PC-3 (cell line): ENCODE measurements at regions not wholly inside any gene's neighbourhood (a gene's known extent, or its start where the extent isn't known, plus 50 kb on each side); places are given as distances from the start of the nearest gene placed in this dataset.

Source experiments
- CTCF ChIP-seq: fragments of 300-600 bp; sonication (generic); conservative IDR thresholded peaks from 2 replicates; pipeline ENCODE4 v1.5.1; 2017; ENCODE audit warnings: antibody characterized with exemption, low read depth, mild to moderate bottlenecking, low read length
- EZH2 ChIP-seq: fragments of 300-600 bp; sonication (generic); IDR thresholded peaks from one replicate; pipeline ENCODE4 v1.6.1; 2017; ENCODE audit warnings: antibody characterized with exemption, mild to moderate bottlenecking, low read length; ENCODE audit not compliant: unreplicated experiment

GRCh38 chr14:51185180-51185579 is 54.9 kb upstream of the TMX1 start:
- TF ChIP-seq EZH2 (no peak), CTCF (no peak)
